ENCODE measurements at regions not wholly inside any gene's neighbourhood (a gene's known extent, or its start where the extent isn't known, plus 50 kb on each side); places are given as distances from the start of the nearest gene placed in this dataset.

DNA sequence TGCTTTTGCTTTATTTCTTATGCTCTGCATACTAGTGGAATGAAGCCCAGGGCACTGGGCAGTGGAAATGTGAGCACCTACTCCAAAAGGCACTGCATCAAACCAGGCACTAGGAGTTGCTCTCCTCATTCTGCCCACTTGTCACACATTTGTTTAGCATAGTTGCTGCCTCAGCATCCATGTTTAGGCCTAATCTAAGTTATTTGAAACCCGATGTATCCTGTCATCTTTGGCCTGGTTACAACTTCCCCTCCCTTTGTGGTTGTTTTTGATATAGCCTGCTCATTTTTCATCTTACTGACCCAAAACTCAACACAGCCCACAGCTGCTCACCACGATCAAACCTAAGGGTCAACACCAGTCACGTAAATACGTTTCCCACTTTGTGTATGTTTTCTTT lies 82.2 kb upstream of the SELENOK start:
- WGBS (ENCODE audit: insufficient coverage): 83% methylated on average over 4 of the region's 4 CpGs
- Mint-ChIP-seq H3K4me3 (no peak overlapping the region), H3K27me3 (ENCODE audit: low read depth in 2 of 2) (peaks cover 0 to 8% of the 10 kb centered on the region in 2 donors), H3K36me3 (no peaks in the 10 kb centered on the region), H3K4me1 (no peaks in the 10 kb centered on the region), H3K27ac (no peak overlapping the region), H3K9me3 (peaks cover 9 to 15% of the 10 kb centered on the region in 2 donors)
- Histone ChIP-seq H3K27me3 (ENCODE audit: control insufficient read depth, insufficient read depth, low read length) (no peaks in the 10 kb centered on the region), H3K36me3 (ENCODE audit: control insufficient read depth, insufficient read depth, low read length) (no peaks in the 10 kb centered on the region), H3K4me1 (ENCODE audit: control insufficient read depth, insufficient read depth, low read length) (no peaks in the 10 kb centered on the region), H3K4me3 (ENCODE audit: low read length) (no peak overlapping the region), H3K9me3 (ENCODE audit: control insufficient read depth, insufficient read depth, low read length) (peaks cover 20% of the 10 kb centered on the region), H3K27ac (ENCODE audit: low read length) (no peak overlapping the region)
- intact Hi-C loops (cut with micrococcal nuclease): no loop called here
- no peak for DNase-seq
- TF ChIP-seq, protein P1, sequence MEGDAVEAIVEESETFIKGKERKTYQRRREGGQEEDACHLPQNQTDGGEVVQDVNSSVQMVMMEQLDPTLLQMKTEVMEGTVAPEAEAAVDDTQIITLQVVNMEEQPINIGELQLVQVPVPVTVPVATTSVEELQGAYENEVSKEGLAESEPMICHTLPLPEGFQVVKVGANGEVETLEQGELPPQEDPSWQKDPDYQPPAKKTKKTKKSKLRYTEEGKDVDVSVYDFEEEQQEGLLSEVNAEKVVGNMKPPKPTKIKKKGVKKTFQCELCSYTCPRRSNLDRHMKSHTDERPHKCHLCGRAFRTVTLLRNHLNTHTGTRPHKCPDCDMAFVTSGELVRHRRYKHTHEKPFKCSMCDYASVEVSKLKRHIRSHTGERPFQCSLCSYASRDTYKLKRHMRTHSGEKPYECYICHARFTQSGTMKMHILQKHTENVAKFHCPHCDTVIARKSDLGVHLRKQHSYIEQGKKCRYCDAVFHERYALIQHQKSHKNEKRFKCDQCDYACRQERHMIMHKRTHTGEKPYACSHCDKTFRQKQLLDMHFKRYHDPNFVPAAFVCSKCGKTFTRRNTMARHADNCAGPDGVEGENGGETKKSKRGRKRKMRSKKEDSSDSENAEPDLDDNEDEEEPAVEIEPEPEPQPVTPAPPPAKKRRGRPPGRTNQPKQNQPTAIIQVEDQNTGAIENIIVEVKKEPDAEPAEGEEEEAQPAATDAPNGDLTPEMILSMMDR (IDR thresholded peaks at IDR 0.05): no peak
- ATAC-seq: no peak

DNA sequence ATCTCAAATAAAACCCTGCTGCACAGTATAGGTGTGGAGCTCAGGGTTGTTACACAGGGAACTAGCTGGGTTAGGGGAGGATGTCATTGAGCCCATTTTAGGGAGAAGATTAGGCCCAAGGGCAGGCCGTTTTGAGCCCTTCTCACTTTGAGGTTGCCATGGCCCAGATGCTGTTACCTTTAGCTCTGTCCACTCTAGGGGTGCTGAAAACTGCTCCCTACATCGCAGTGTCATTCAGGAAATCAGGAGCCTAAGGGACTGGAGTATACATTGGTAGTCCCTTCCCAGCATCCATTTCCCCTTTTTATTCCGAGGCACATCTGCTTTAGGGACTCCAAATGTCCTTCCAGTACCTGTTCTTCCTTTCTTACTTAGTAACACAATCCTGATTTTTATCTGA lies 79.0 kb upstream of the SELENOK start:
- no peak overlapping the region for H3K4me3 Mint-ChIP-seq
- H3K27me3 Mint-ChIP-seq (ENCODE audit: low read depth in 2 of 2): no peaks in the 10 kb centered on the region

GRCh38 chr3:53969086-53969485 lies 77.4 kb upstream of the SELENOK start:
- H3K4me3 Mint-ChIP-seq: no peak overlapping the region
- no peaks in the 10 kb centered on the region for H3K27me3 Mint-ChIP-seq (ENCODE audit: low read depth in 2 of 2)
- H3K9me3 Mint-ChIP-seq: peaks cover 5 to 9% of the 10 kb centered on the region in 2 donors
- no peaks in the 10 kb centered on the region for H3K4me1 ChIP-seq (ENCODE audit: control insufficient read depth, insufficient read depth, low read length)
- H3K27me3 ChIP-seq (ENCODE audit: control insufficient read depth, insufficient read depth, low read length): no peaks in the 10 kb centered on the region
- H3K4me3 ChIP-seq (ENCODE audit: low read length): no peak overlapping the region
- no peaks in the 10 kb centered on the region for H3K36me3 ChIP-seq (ENCODE audit: control insufficient read depth, insufficient read depth, low read length)
- no peak for ATAC-seq
- TF ChIP-seq, protein P1 (IDR thresholded peaks at IDR 0.05): no peak
- no peak overlapping the region for H3K27ac Mint-ChIP-seq
- no peak overlapping the region for H3K27ac ChIP-seq (ENCODE audit: low read length)
- no peaks in the 10 kb centered on the region for H3K4me1 Mint-ChIP-seq
- no peaks in the 10 kb centered on the region for H3K36me3 Mint-ChIP-seq
- intact Hi-C loops (cut with micrococcal nuclease): no loop called here
- WGBS (ENCODE audit: insufficient coverage): 91% methylated on average over 7 of the region's 7 CpGs
- no peak for DNase-seq
- H3K9me3 ChIP-seq (ENCODE audit: control insufficient read depth, insufficient read depth, low read length): peaks cover 9% of the 10 kb centered on the region

More for the DNA sequence above, 79.0 kb upstream of the SELENOK start:
- WGBS (ENCODE audit: insufficient coverage): 32% methylated on average over 3 of the region's 3 CpGs
- ATAC-seq (no peak), DNase-seq (no peak)
- Histone ChIP-seq H3K36me3 (ENCODE audit: control insufficient read depth, insufficient read depth, low read length) (no peaks in the 10 kb centered on the region), H3K27ac (ENCODE audit: low read length) (no peak overlapping the region), H3K9me3 (ENCODE audit: control insufficient read depth, insufficient read depth, low read length) (peaks cover 12% of the 10 kb centered on the region), H3K4me3 (ENCODE audit: low read length) (no peak overlapping the region), H3K27me3 (ENCODE audit: control insufficient read depth, insufficient read depth, low read length) (no peaks in the 10 kb centered on the region), H3K4me1 (ENCODE audit: control insufficient read depth, insufficient read depth, low read length) (no peaks in the 10 kb centered on the region)
- intact Hi-C loops (cut with micrococcal nuclease): no loop called here
- Mint-ChIP-seq H3K27ac (no peak overlapping the region), H3K36me3 (no peaks in the 10 kb centered on the region), H3K9me3 (peaks cover 5 to 12% of the 10 kb centered on the region in 2 donors), H3K4me1 (no peaks in the 10 kb centered on the region)
- TF ChIP-seq, protein P1 (IDR thresholded peaks at IDR 0.05): no peak

DNA sequence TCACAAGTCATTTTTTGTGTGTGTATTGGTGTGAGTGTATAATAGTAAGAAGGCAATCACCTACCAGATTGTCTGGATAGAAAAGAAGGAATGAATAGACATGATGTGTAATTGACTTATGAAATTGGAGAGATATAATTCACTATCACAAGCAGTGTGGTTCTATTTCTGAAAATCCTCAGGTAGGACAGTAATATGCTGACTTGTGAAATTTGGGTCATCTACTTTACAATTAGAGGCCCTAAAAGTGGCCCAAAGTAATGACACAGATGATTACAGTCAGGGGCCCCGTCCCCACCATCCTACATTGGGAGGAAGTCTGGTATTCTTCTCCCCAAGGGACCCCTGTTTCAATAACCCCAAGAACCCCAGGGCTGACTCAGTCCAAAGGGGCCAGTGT lies 73.6 kb upstream of the SELENOK start:
- no peaks in the 10 kb centered on the region for H3K9me3 ChIP-seq (ENCODE audit: control insufficient read depth, insufficient read depth, low read length)
- Mint-ChIP-seq H3K27ac (no peak overlapping the region), H3K27me3 (ENCODE audit: low read depth in 2 of 2) (peaks cover 0 to 17% of the 10 kb centered on the region in 2 donors), H3K36me3 (no peaks in the 10 kb centered on the region), H3K9me3 (peaks cover 0 to 2% of the 10 kb centered on the region in 2 donors), H3K4me3 (no peak overlapping the region), H3K4me1 (no peaks in the 10 kb centered on the region)
- WGBS (ENCODE audit: insufficient coverage): 40% methylated on average over 1 of the region's 1 CpG
- intact Hi-C loops (cut with micrococcal nuclease): no loop called here
- H3K27me3 ChIP-seq (ENCODE audit: control insufficient read depth, insufficient read depth, low read length): no peaks in the 10 kb centered on the region
- H3K27ac ChIP-seq (ENCODE audit: low read length): no peak overlapping the region
- DNase-seq (no peak), ATAC-seq (no peak)
- TF ChIP-seq, protein P1 (IDR thresholded peaks at IDR 0.05): no peak
- no peaks in the 10 kb centered on the region for H3K4me1 ChIP-seq (ENCODE audit: control insufficient read depth, insufficient read depth, low read length)
- H3K4me3 ChIP-seq (ENCODE audit: low read length): no peak overlapping the region
- no peaks in the 10 kb centered on the region for H3K36me3 ChIP-seq (ENCODE audit: control insufficient read depth, insufficient read depth, low read length)

Data from natural killer cell (primary cell).